Cardiac fibroblast (primary cell): ENCODE measurements at regions not wholly inside any gene's neighbourhood (a gene's known extent, or its start where the extent isn't known, plus 50 kb on each side); places are given as distances from the start of the nearest gene placed in this dataset.
A peak's percentile ranks its signal among the peaks of the same experiment; 100 is the strongest.
"Not testable (repeated sequence)": the region's sequence is repeated elsewhere in the genome, so short reads cannot be mapped to it uniquely, and the experiment has no call there.

Source experiments
- DNase-seq, 2 donors: peaks; one replicate each; pipeline versions ENCODE4 v3.0.0 to v3.0.0-alpha.2; 2010; ENCODE audit warnings: low read depth in 2 of 2
- H3K4me3 ChIP-seq, 2 donors: replicated peaks in 1 of 2; 1 replicate in 1 of 2; 2 replicates in 1 of 2; pipeline ENCODE4 v1.5.1; 2011; ENCODE audit warnings: low read depth in 2 of 2, low read length in 2 of 2, mild to moderate bottlenecking in 2 of 2, moderate library complexity in 1 of 2
- CTCF ChIP-seq: IDR thresholded peaks from one replicate; pipeline ENCODE4 v1.5.1; 2011; ENCODE audit warnings: low read depth, mild to moderate bottlenecking, low read length, inconsistent platforms

DNA sequence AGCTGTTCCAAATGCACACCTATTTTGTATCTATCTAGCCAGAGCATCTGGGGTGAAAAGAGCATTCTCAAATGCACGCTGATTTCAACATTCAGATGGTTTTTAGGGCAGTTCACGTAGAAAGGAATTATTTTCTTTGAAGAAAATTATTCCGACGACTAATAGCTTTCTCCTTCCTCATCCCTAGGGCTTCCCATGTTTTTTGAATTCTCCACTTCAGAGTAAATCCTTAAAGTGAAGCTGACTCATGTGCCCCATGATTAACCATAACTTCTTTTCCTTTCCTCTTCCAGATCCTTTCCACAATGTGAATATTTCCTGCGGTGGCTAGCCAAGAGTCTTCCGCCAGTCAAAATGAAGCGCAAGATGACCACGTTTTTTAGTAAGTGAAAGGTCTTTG lies 86.7 kb upstream of the PDHA1 start:
- H3K4me3 ChIP-seq = no peak overlapping the region
- no peak for TF ChIP-seq CTCF
- no peak for DNase-seq

DNA sequence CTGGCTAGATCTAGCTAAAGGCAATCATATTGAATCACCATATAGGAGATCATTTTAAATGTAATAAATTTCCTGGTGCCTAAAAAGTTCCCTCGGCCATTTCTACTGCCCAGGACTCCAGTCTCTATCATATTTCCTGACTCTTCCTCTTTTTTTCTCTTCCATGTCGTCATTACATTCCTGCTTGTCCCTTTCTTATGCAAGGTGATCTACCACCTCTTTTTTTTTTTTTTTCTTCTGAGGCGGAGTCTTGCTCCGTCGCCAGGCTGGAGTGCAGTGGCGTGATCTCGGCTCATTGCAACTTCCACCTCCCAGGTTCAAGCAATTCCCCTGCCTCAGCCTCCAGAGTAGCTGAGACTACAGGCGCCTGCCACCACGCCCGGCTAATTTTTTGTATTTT lies 82.7 kb upstream of the PDHA1 start:
- not testable (repeated sequence) for DNase-seq, H3K4me3 ChIP-seq

DNA sequence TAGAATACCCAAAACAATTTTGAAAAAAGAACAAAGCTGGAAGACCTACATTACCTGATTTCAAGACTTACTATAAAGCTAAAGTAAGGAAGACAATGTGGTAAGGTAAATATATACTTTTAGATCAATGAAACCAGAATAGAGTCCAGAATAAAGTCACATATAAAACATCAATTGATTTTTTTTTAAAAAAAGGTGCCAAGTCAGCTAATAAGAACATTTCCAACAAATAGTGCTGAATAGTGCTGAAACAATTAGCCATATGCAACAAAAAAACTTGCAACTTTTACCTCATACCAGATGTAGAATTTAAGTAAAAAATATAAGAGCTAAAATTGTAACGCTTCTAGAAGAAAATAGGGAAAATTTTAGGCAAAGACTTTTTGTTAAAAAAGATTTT lies 73.0 kb upstream of the PDHA1 start:
- no peak for TF ChIP-seq CTCF
- no peak for DNase-seq
- no peak overlapping the region for H3K4me3 ChIP-seq

- no peak overlapping the region for H3K4me3 ChIP-seq
- peak in 1 of 2 donors; percentile 2 for DNase-seq
- no peak for TF ChIP-seq CTCF
Observed at GRCh38 chrX:19272452-19272851, 71.3 kb upstream of the PDHA1 start.

DNA sequence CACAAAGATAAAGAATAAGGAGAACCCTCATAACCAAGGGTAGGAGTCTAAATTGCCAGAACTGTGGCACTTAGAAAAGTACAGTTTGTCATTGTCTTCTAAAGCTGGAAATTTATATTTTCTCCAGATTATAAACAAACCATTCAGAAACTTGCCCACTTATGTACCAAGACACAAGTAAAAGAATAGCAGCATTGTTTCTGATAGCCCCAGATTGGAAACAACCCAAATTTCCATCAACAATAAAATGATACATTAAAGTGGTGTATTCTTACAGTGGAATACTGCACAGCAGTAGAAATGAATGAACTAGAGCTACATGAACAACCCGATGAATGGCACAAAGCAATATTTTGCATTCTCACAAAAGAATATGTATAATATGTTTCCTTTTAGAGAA lies 63.1 kb upstream of the PDHA1 start:
- no peak for TF ChIP-seq CTCF
- H3K4me3 ChIP-seq = no peak overlapping the region
- no peak for DNase-seq

DNA sequence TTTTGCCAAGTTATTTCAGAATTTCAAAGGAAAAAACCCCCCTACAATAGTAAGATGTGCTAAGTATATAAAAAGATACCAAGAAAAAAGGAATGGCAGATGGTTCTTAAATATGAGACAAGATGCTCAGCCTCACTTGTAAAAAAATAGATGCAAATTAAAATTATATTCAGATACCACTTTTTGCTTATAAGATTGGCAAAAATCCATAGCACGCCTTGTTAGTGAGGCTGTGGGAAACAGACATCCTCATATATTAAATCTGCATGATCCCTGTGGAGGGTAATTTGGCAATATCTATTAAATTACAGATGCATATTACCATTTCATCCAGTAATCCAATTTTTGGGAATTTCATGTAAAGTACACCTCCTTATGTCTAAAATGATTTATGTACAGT lies 62.5 kb upstream of the PDHA1 start:
- TF ChIP-seq CTCF = no peak
- no peak for DNase-seq
- no peak overlapping the region for H3K4me3 ChIP-seq

DNA sequence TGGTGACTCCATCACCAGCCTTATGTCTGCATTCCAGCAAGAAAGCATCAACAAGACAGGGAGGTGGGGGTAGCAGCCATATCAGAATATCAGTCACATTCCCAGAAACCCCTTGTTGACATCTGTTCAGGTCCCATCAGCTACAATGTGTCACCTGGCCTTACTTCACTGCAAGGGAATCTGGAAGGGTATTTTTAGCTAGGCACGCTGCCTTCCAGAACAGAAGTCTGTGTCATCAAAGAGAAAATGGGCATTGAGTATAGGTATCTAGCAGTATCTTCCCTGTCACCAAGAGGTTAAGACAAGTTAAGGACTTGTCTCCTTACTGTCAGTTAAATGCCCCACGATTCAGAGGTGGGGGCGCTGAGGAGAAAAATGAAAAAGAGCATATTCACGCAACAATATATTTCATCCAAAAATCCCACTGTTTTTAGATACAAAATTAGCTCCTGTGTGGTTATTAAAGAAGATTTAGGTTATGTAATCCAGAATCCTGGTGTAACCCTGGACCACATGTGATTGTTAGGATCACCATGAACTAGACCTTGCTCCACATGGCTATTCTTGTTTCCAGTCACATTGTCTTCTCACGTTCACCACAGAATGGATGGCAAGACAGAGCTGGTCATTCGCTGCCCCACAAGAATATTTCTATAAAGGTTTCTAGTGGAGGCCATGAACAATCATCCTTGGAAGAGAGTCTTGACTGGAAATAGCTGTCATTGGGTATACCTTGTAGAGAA lies 60.0 kb upstream of the PDHA1 start:
- no peak overlapping the region for H3K4me3 ChIP-seq
- DNase-seq = no peak
- no peak for TF ChIP-seq CTCF
